NOMO-1 treated with dmso at 0.1 percent for 144 hours (cell line): ENCODE measurements at regions not wholly inside any gene's neighbourhood (a gene's known extent, or its start where the extent isn't known, plus 50 kb on each side); places are given as distances from the start of the nearest gene placed in this dataset.
"Not testable (repeated sequence)": the region's sequence is repeated elsewhere in the genome, so short reads cannot be mapped to it uniquely, and the experiment has no call there.

Source experiments
- DNase-seq: peaks from one replicate; lab custom pipeline; 2025; ENCODE audit not compliant: unreplicated experiment; lab: John Stamatoyannopoulos, UW

- no peak for DNase-seq
Measured at GRCh38 chr2:57677296-57677695, 369.3 kb upstream of the VRK2 start.

GRCh38 chr2:57681650-57682049, 365.0 kb upstream of the VRK2 start:
- no peak for DNase-seq

GRCh38 chr2:57685032-57685431, 361.6 kb upstream of the VRK2 start:
- DNase-seq: no peak

GRCh38 chr2:57692395-57692794, 354.2 kb upstream of the VRK2 start:
- no peak for DNase-seq

GRCh38 chr2:57693177-57693576, 353.4 kb upstream of the VRK2 start:
- no peak for DNase-seq

- DNase-seq: no peak
Measured at GRCh38 chr2:57693965-57694364, 352.6 kb upstream of the VRK2 start.

GRCh38 chr2:57696016-57696415, 350.6 kb upstream of the VRK2 start:
- no peak for DNase-seq

- DNase-seq: no peak
Measured at GRCh38 chr2:57698392-57698791, 348.2 kb upstream of the VRK2 start.

GRCh38 chr2:57698935-57699449, 347.6 kb upstream of the VRK2 start:
- no peak for DNase-seq

- DNase-seq: no peak
Measured at GRCh38 chr2:57701391-57701791, 345.2 kb upstream of the VRK2 start.

GRCh38 chr2:57703407-57703806, 343.2 kb upstream of the VRK2 start:
- DNase-seq: no peak

GRCh38 chr2:57707794-57708193, 338.8 kb upstream of the VRK2 start:
- not testable (repeated sequence) for DNase-seq

GRCh38 chr2:57711991-57712390, 334.6 kb upstream of the VRK2 start:
- no peak for DNase-seq

GRCh38 chr2:57720728-57721627, 325.6 kb upstream of the VRK2 start:
- DNase-seq: peak; percentile 34

GRCh38 chr2:57725337-57725947, 321.2 kb upstream of the VRK2 start:
- DNase-seq: no peak

- DNase-seq: no peak
Measured at GRCh38 chr2:57726294-57726693, 320.3 kb upstream of the VRK2 start.

- no peak for DNase-seq
Measured at GRCh38 chr2:57728691-57729090, 317.9 kb upstream of the VRK2 start.

- DNase-seq: no peak
Measured at GRCh38 chr2:57733956-57734355, 312.6 kb upstream of the VRK2 start.

- DNase-seq: no peak
Measured at GRCh38 chr2:57740891-57741290, 305.7 kb upstream of the VRK2 start.

- no peak for DNase-seq
Measured at GRCh38 chr2:57753636-57754035, 293.0 kb upstream of the VRK2 start.

GRCh38 chr2:57758686-57759085, 287.9 kb upstream of the VRK2 start:
- DNase-seq: no peak

GRCh38 chr2:57759131-57759530, 287.5 kb upstream of the VRK2 start:
- DNase-seq: no peak
